ENCODE measurements at regions not wholly inside any gene's neighbourhood (a gene's known extent, or its start where the extent isn't known, plus 50 kb on each side); places are given as distances from the start of the nearest gene placed in this dataset.
"Not testable (repeated sequence)": the region's sequence is repeated elsewhere in the genome, so short reads cannot be mapped to it uniquely, and the experiment has no call there.

- no peak for DNase-seq
These were observed 98.3 kb upstream of the IPO9 start for GRCh38 chr1:201730611-201731010.

- no peak for DNase-seq
These were observed 97.8 kb upstream of the IPO9 start for GRCh38 chr1:201731142-201731541.

- DNase-seq = peak; percentile 63
These were observed 97.4 kb upstream of the IPO9 start for GRCh38 chr1:201731592-201731991.

GRCh38 chr1:201732351-201732750 is 96.6 kb upstream of the IPO9 start:
- DNase-seq = peak; percentile 41

GRCh38 chr1:201734221-201734620 is 94.7 kb upstream of the IPO9 start:
- DNase-seq = not testable (repeated sequence)

- DNase-seq = no peak
These were observed 94.2 kb upstream of the IPO9 start for GRCh38 chr1:201734786-201735185.

- no peak for DNase-seq
These were observed 92.1 kb upstream of the IPO9 start for GRCh38 chr1:201736707-201737320.

- DNase-seq = peak; percentile 72
These were observed 91.5 kb upstream of the IPO9 start for GRCh38 chr1:201737352-201738060.

- DNase-seq = no peak
These were observed 89.9 kb upstream of the IPO9 start for GRCh38 chr1:201739080-201739479.

- peak; percentile 87 for DNase-seq
These were observed 89.4 kb upstream of the IPO9 start for GRCh38 chr1:201739492-201740085.

GRCh38 chr1:201740086-201740541 is 88.8 kb upstream of the IPO9 start:
- DNase-seq = peak; percentile 71

GRCh38 chr1:201740670-201741111 is 88.3 kb upstream of the IPO9 start:
- no peak for DNase-seq

GRCh38 chr1:201741763-201742342 is 87.1 kb upstream of the IPO9 start:
- DNase-seq = no peak

- peak; percentile 54 for DNase-seq
These were observed 86.5 kb upstream of the IPO9 start for GRCh38 chr1:201742476-201742875.

- no peak for DNase-seq
These were observed 85.8 kb upstream of the IPO9 start for GRCh38 chr1:201742955-201743805.

- DNase-seq = no peak
These were observed 83.9 kb upstream of the IPO9 start for GRCh38 chr1:201745023-201745422.

GRCh38 chr1:201746156-201746555 is 82.8 kb upstream of the IPO9 start:
- no peak for DNase-seq

- DNase-seq = no peak
These were observed 81.7 kb upstream of the IPO9 start for GRCh38 chr1:201747261-201747660.

- peak; percentile 90 for DNase-seq
These were observed 80.6 kb upstream of the IPO9 start for GRCh38 chr1:201748335-201748734.

GRCh38 chr1:201749059-201749690 is 79.8 kb upstream of the IPO9 start:
- DNase-seq = no peak

- no peak for DNase-seq
These were observed 78.8 kb upstream of the IPO9 start for GRCh38 chr1:201750120-201750519.

GRCh38 chr1:201750934-201751333 is 78.0 kb upstream of the IPO9 start:
- no peak for DNase-seq
